ENCODE measurements at regions not wholly inside any gene's neighbourhood (a gene's known extent, or its start where the extent isn't known, plus 50 kb on each side); places are given as distances from the start of the nearest gene placed in this dataset.
"Not testable (repeated sequence)": the region's sequence is repeated elsewhere in the genome, so short reads cannot be mapped to it uniquely, and the experiment has no call there.

GRCh38 chr10:42227859-42228258, 410.5 kb downstream of the ZNF33B start:
- not testable (repeated sequence) for H3K4me3 ChIP-seq, H3K27ac ChIP-seq

- not testable (repeated sequence) for H3K27ac ChIP-seq, H3K4me3 ChIP-seq
Observed at GRCh38 chr10:42193588-42193987, 444.8 kb downstream of the ZNF33B start.

GRCh38 chr10:42192450-42192849, 445.9 kb downstream of the ZNF33B start:
- not testable (repeated sequence) for H3K27ac ChIP-seq, H3K4me3 ChIP-seq

- not testable (repeated sequence) for H3K27ac ChIP-seq, H3K4me3 ChIP-seq
Observed at GRCh38 chr10:42187501-42188195, 450.7 kb downstream of the ZNF33B start.

GRCh38 chr10:42177793-42178689, 460.3 kb downstream of the ZNF33B start:
- not testable (repeated sequence) for H3K27ac ChIP-seq
- peak overlapping the region in 1 of 7 experiments; percentile 30 for H3K4me3 ChIP-seq

- Histone ChIP-seq H3K27ac (no peak overlapping the region), H3K4me3 (peak overlapping the region in 1 of 7 experiments; percentile 30)
Observed at GRCh38 chr10:42177077-42177792, 461.1 kb downstream of the ZNF33B start.

- no peak overlapping the region for H3K4me3 ChIP-seq
- no peak overlapping the region for H3K27ac ChIP-seq
Observed at GRCh38 chr10:42150428-42151061, 487.8 kb downstream of the ZNF33B start.

GRCh38 chr10:42149722-42150427, 488.5 kb downstream of the ZNF33B start:
- H3K4me3 ChIP-seq = no peak overlapping the region

GRCh38 chr10:42149027-42149700, 489.2 kb downstream of the ZNF33B start:
- Histone ChIP-seq H3K4me3 (no peak overlapping the region), H3K27ac (no peak overlapping the region)

More at GRCh38 chr10:42149722-42150427, 488.5 kb downstream of the ZNF33B start:
- no peak overlapping the region for H3K27ac ChIP-seq

- not testable (repeated sequence) for H3K27ac ChIP-seq, H3K4me3 ChIP-seq
Observed at GRCh38 chr10:42146165-42146564, 492.2 kb downstream of the ZNF33B start.

- not testable (repeated sequence) for H3K4me3 ChIP-seq, H3K27ac ChIP-seq
Observed at GRCh38 chr10:42138023-42138422, 500.3 kb downstream of the ZNF33B start.

GRCh38 chr10:42113158-42113450, 525.3 kb downstream of the ZNF33B start:
- H3K4me3 ChIP-seq = no peak overlapping the region
- H3K27ac ChIP-seq = no peak overlapping the region

- H3K27ac ChIP-seq = no peak overlapping the region
- H3K4me3 ChIP-seq = no peak overlapping the region
Observed at GRCh38 chr10:42112331-42113157, 525.8 kb downstream of the ZNF33B start.

- Histone ChIP-seq H3K4me3 (no peak overlapping the region), H3K27ac (no peak overlapping the region)
Observed at GRCh38 chr10:42111661-42112330, 526.6 kb downstream of the ZNF33B start.

GRCh38 chr10:42111076-42111475, 527.3 kb downstream of the ZNF33B start:
- Histone ChIP-seq H3K27ac (no peak overlapping the region), H3K4me3 (no peak overlapping the region)

Data from skin epidermis (tissue), 12 donors.